Heart left ventricle (tissue), 16 donors: ENCODE measurements at regions not wholly inside any gene's neighbourhood (a gene's known extent, or its start where the extent isn't known, plus 50 kb on each side); places are given as distances from the start of the nearest gene placed in this dataset.

Source experiments
- ATAC-seq, 4 donors: fragments of 200-7000 bp; cut with Tn5 transposase; one replicate each; pipeline ENCODE4 v1.9.1; 2020 to 2022; ENCODE audit warnings: moderate library complexity in 4 of 4, mild to moderate bottlenecking in 3 of 4, moderate number of reproducible peaks in 1 of 4
- DNase-seq, 5 donors: peaks; one replicate each; pipeline ENCODE4 v3.0.0-alpha.2; 2020
- H3K27ac ChIP-seq, 12 donors: fragments of 200-600 bp; sonication (generic) in 4 of 12; one replicate each; pipeline versions ENCODE4 v1.5.0 to v1.8.0; 2016 to 2022; ENCODE audit warnings: mild to moderate bottlenecking in 2 of 12
- H3K27me3 ChIP-seq, 9 donors: fragments of 200-600 bp; sonication (generic) in 2 of 9; one replicate each; pipeline versions ENCODE4 v1.5.1 to v1.8.0; 2016 to 2022; ENCODE audit warnings: mild to moderate bottlenecking in 3 of 9
- H3K36me3 ChIP-seq, 9 donors: fragments of 200-600 bp; sonication (generic) in 2 of 9; one replicate each; pipeline versions ENCODE4 v1.5.0 to v1.8.0; 2018 to 2022; ENCODE audit warnings: mild to moderate bottlenecking in 2 of 9
- H3K4me1 ChIP-seq, 12 donors: fragments of 200-600 bp; sonication (generic) in 4 of 12; one replicate each; pipeline versions ENCODE4 v1.5.0 to v1.8.0; 2016 to 2022; ENCODE audit warnings: mild to moderate bottlenecking in 3 of 12
- H3K4me3 ChIP-seq, 12 donors: fragments of 200-600 bp; sonication (generic) in 4 of 12; one replicate each; pipeline versions ENCODE4 v1.5.0 to v1.8.0; 2017 to 2022; ENCODE audit warnings: mild to moderate bottlenecking in 9 of 12, moderate library complexity in 4 of 12
- H3K9me3 ChIP-seq, 12 donors: fragments of 200-600 bp; sonication (generic) in 4 of 12; one replicate each; pipeline versions ENCODE4 v1.5.0 to v1.8.0; 2016 to 2022; ENCODE audit warnings: mild to moderate bottlenecking in 1 of 12
- POLR2A ChIP-seq, 2 donors: fragments of 450-650 bp; IDR thresholded peaks; one replicate each; pipeline ENCODE4 v1.6.1; 2017; ENCODE audit warnings: antibody characterized with exemption in 2 of 2, mild to moderate bottlenecking in 2 of 2, moderate library complexity in 2 of 2
- WGBS, 4 donors: extraction: QIAGEN DNeasy Blood & Tissue Kit in 2 of 4; methylation state at CpG; one replicate each; pipeline versions ENCODE4 v1.1.5 to v1.1.7; 2013 to 2018; 5-methylcytosine and 5-hydroxymethylcytosine counted together
- intact Hi-C, 10 donors: fragments of 100-400 bp; cut with DNase I; formaldehyde crosslinking; loops; one replicate each; pipeline versions ENCODE4 v1.11.1 to v1.14.2; 2022
- TF ChIP-seq, protein P1 (sequence below), 12 donors: fragments of 200-600 bp; sonication (generic) in 4 of 12; IDR thresholded peaks; one replicate each; pipeline versions ENCODE4 v1.5.0 to v1.8.0; 2018 to 2022; ENCODE audit warnings: antibody characterized with exemption in 12 of 12, mild to moderate bottlenecking in 5 of 12
- donor health status: ischemic (EF 13 %, LVEDD 7.1; RV severe dilation, severe dysfunction).
- donor health status: healthy with polysubstance abuse.
- donor health status: DM: no; HTN: yes; CAD: no.
- donor health status: DM: no; HTN: no; CAD: no.
- donor health status: ischemic (EF 25% LVEDD 6.9; RV normal size, moderate dysfunction).
- donor health status: ischemic (EF 25% LVEDD 5.7; RV mildly dilated, moderate dysfunction).
- donor health status: healthy.
- donor health status: DM: yes; HTN: yes; CAD: no.
- donor health status: ischemic (EF 35%, LVEDD 5.7; RV mildly dilated, moderate dysfunction).
- donor health status: nonischemic (EF 11% LVEDD 7.7; RV severe dilation, severe dysfunction).
- donor health status: DM: yes; HTN: yes; CAD: no.
- donor health status: PGD.
- donor health status: ischemic (EF 29% LVEDD 5.4; RV normal size, mild dysfunction).
- donor health status: nonischemic (EF 23%, LVEDD 6.1; RV moderate dilation, normal function).

DNA sequence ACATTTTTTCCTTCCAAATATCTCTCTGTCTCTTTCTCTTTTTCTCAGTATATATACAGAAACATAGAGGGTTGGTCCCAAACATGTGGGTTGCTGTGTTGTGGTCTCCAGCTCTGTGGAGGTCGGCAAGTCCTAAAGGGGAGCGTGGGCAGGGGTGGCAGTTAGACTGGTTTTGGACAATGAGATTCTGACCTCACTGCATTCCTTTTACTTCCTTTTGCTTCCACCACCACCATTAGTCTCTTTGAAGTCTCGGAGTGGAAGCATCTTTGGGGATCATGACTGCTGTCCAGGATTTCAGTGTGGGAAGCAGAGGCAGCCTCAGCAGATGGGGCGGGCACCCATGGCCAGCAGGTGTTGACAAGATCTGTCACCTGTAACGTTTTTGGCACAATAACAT, 1091.8 kb downstream of the RAPGEF2 start:
- no peaks in the 10 kb centered on the region for H3K27me3 ChIP-seq
- H3K4me1 ChIP-seq, result no peaks in the 10 kb centered on the region
- no peak overlapping the region for H3K27ac ChIP-seq
- no peak overlapping the region for H3K4me3 ChIP-seq
- DNase-seq, result no peak
- no peaks in the 10 kb centered on the region for H3K36me3 ChIP-seq
- intact Hi-C loops, result no loop called here
- ATAC-seq, result no peak
- no peak for TF ChIP-seq POLR2A (IDR thresholded peaks at IDR 0.05)
- TF ChIP-seq, protein P1, sequence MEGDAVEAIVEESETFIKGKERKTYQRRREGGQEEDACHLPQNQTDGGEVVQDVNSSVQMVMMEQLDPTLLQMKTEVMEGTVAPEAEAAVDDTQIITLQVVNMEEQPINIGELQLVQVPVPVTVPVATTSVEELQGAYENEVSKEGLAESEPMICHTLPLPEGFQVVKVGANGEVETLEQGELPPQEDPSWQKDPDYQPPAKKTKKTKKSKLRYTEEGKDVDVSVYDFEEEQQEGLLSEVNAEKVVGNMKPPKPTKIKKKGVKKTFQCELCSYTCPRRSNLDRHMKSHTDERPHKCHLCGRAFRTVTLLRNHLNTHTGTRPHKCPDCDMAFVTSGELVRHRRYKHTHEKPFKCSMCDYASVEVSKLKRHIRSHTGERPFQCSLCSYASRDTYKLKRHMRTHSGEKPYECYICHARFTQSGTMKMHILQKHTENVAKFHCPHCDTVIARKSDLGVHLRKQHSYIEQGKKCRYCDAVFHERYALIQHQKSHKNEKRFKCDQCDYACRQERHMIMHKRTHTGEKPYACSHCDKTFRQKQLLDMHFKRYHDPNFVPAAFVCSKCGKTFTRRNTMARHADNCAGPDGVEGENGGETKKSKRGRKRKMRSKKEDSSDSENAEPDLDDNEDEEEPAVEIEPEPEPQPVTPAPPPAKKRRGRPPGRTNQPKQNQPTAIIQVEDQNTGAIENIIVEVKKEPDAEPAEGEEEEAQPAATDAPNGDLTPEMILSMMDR (IDR thresholded peaks at IDR 0.05), result no peak
- 65 to 76% (median 68%) methylated on average over 5 of the region's 5 CpGs for WGBS, 4 donors
- peaks cover 0 to 8% (median 0%) of the 10 kb centered on the region in 12 donors for H3K9me3 ChIP-seq

DNA sequence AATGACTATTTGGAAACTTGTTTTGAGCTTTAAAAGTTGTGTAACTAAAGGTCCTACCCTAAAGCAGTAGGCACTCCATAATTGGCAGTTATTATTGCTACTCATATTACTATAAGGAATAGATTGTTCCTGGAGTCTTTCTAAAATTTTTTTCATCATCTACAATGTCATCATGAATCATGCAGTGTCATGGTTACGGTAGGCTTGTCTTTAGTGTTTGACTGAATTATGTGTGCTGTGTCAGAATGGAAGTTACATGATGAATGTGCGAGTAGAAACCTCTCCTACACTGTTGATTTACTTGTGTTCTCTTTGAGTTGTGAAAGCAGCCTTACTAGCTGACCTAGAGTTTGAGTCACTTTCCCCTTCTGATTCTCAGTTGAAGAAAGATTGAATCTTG, 1099.9 kb downstream of the RAPGEF2 start:
- no peaks in the 10 kb centered on the region for H3K4me1 ChIP-seq
- H3K27ac ChIP-seq, result no peak overlapping the region
- no peak for ATAC-seq
- no peaks in the 10 kb centered on the region for H3K36me3 ChIP-seq
- no peak overlapping the region for H3K4me3 ChIP-seq
- no peak for DNase-seq
- intact Hi-C loops, result no loop called here
- TF ChIP-seq, protein P1 (IDR thresholded peaks at IDR 0.05), result no peak
- TF ChIP-seq POLR2A (IDR thresholded peaks at IDR 0.05), result no peak
- WGBS, 4 donors, result 79 to 89% (median 83%) methylated on average over 2 of the region's 2 CpGs
- H3K27me3 ChIP-seq, result no peaks in the 10 kb centered on the region
- peaks cover 0 to 14% (median 0%) of the 10 kb centered on the region in 12 donors for H3K9me3 ChIP-seq

- ATAC-seq (no peak), DNase-seq (no peak)
- no peaks in the 10 kb centered on the region for H3K27me3 ChIP-seq
- TF ChIP-seq, protein P1 (IDR thresholded peaks at IDR 0.05), result no peak
- TF ChIP-seq POLR2A (IDR thresholded peaks at IDR 0.05), result no peak
- H3K4me1 ChIP-seq, result no peaks in the 10 kb centered on the region
- no peak overlapping the region for H3K4me3 ChIP-seq
- H3K27ac ChIP-seq, result no peak overlapping the region
- whole genome bisulfite sequencing, 4 donors, result 27 to 38% (median 29%) methylated on average over 3 of the region's 3 CpGs
- H3K36me3 ChIP-seq, result no peaks in the 10 kb centered on the region
- H3K9me3 ChIP-seq, result peaks cover 0 to 21% (median 1%) of the 10 kb centered on the region in 12 donors
- intact Hi-C loops, result no loop called here
Measured at GRCh38 chr4:160212078-160212477, 1109.2 kb downstream of the RAPGEF2 start.

- 40 to 80% (median 73%) methylated on average over 1 of the region's 1 CpG for WGBS, 4 donors
- no peaks in the 10 kb centered on the region for H3K4me1 ChIP-seq
- H3K4me3 ChIP-seq, result no peak overlapping the region
- H3K9me3 ChIP-seq, result peaks cover 0 to 32% (median 1%) of the 10 kb centered on the region in 12 donors
- ATAC-seq (no peak), DNase-seq (no peak)
- TF ChIP-seq, protein P1 (IDR thresholded peaks at IDR 0.05), result no peak
- no peak for TF ChIP-seq POLR2A (IDR thresholded peaks at IDR 0.05)
- intact Hi-C loops, result no loop called here
- H3K36me3 ChIP-seq, result no peaks in the 10 kb centered on the region
- no peaks in the 10 kb centered on the region for H3K27me3 ChIP-seq
- H3K27ac ChIP-seq, result no peak overlapping the region
Measured at GRCh38 chr4:160213366-160213765, 1110.5 kb downstream of the RAPGEF2 start.
